ENCODE measurements at regions not wholly inside any gene's neighbourhood (a gene's known extent, or its start where the extent isn't known, plus 50 kb on each side); places are given as distances from the start of the nearest gene placed in this dataset.

GRCh38 chr5:155838394-155838793, 488.6 kb upstream of the SGCD start:
- intact Hi-C loops (cut with DNase I): no loop called here
- DNase-seq (ENCODE audit: low spot score): no peak

- intact Hi-C loops (cut with DNase I): no loop called here
- DNase-seq (ENCODE audit: low spot score): no peak
Observed at GRCh38 chr5:155839251-155840037, 487.5 kb upstream of the SGCD start.

GRCh38 chr5:155844542-155844941, 482.4 kb upstream of the SGCD start:
- DNase-seq (ENCODE audit: low spot score): no peak
- intact Hi-C loops (cut with DNase I): no loop called here

- DNase-seq (ENCODE audit: low spot score): no peak
- intact Hi-C loops (cut with DNase I): no loop called here
Observed at GRCh38 chr5:155850370-155850769, 476.6 kb upstream of the SGCD start.

- no peak for DNase-seq (ENCODE audit: low spot score)
- intact Hi-C loops (cut with DNase I): no loop called here
Observed at GRCh38 chr5:155866971-155867370, 460.0 kb upstream of the SGCD start.

GRCh38 chr5:155867522-155868088, 459.4 kb upstream of the SGCD start:
- intact Hi-C loops (cut with DNase I): no loop called here
- DNase-seq (ENCODE audit: low spot score): no peak

- no peak for DNase-seq (ENCODE audit: low spot score)
- intact Hi-C loops (cut with DNase I): no loop called here
Observed at GRCh38 chr5:155870636-155871035, 456.3 kb upstream of the SGCD start.

GRCh38 chr5:155871623-155872022, 455.3 kb upstream of the SGCD start:
- intact Hi-C loops (cut with DNase I): no loop called here
- DNase-seq (ENCODE audit: low spot score): no peak

GRCh38 chr5:155872629-155873220, 454.2 kb upstream of the SGCD start:
- intact Hi-C loops (cut with DNase I): no loop called here
- no peak for DNase-seq (ENCODE audit: low spot score)

GRCh38 chr5:155878991-155879575, 447.9 kb upstream of the SGCD start:
- intact Hi-C loops (cut with DNase I): no loop called here
- no peak for DNase-seq (ENCODE audit: low spot score)

GRCh38 chr5:155884041-155884440, 442.9 kb upstream of the SGCD start:
- DNase-seq (ENCODE audit: low spot score): no peak
- intact Hi-C loops (cut with DNase I): no loop called here

GRCh38 chr5:155885199-155885598, 441.8 kb upstream of the SGCD start:
- no peak for DNase-seq (ENCODE audit: low spot score)
- intact Hi-C loops (cut with DNase I): no loop called here

GRCh38 chr5:155886311-155887031, 440.5 kb upstream of the SGCD start:
- intact Hi-C loops (cut with DNase I): no loop called here
- no peak for DNase-seq (ENCODE audit: low spot score)

- intact Hi-C loops (cut with DNase I): no loop called here
- no peak for DNase-seq (ENCODE audit: low spot score)
Observed at GRCh38 chr5:155895484-155895883, 431.5 kb upstream of the SGCD start.

GRCh38 chr5:155897761-155898160, 429.2 kb upstream of the SGCD start:
- intact Hi-C loops (cut with DNase I): no loop called here
- DNase-seq (ENCODE audit: low spot score): no peak

GRCh38 chr5:155898284-155898683, 428.7 kb upstream of the SGCD start:
- DNase-seq (ENCODE audit: low spot score): no peak
- intact Hi-C loops (cut with DNase I): no loop called here

- intact Hi-C loops (cut with DNase I): no loop called here
- DNase-seq (ENCODE audit: low spot score): no peak
Observed at GRCh38 chr5:155903791-155904190, 423.2 kb upstream of the SGCD start.

GRCh38 chr5:155905364-155905763, 421.6 kb upstream of the SGCD start:
- intact Hi-C loops (cut with DNase I): no loop called here
- DNase-seq (ENCODE audit: low spot score): no peak

GRCh38 chr5:155906046-155906445, 420.9 kb upstream of the SGCD start:
- no peak for DNase-seq (ENCODE audit: low spot score)
- intact Hi-C loops (cut with DNase I): no loop called here

GRCh38 chr5:155908543-155908942, 418.4 kb upstream of the SGCD start:
- intact Hi-C loops (cut with DNase I): no loop called here
- DNase-seq (ENCODE audit: low spot score): no peak

Data from cardiac septum (tissue), 1 donor.